GM23248 (cell line): ENCODE measurements at regions not wholly inside any gene's neighbourhood (a gene's known extent, or its start where the extent isn't known, plus 50 kb on each side); places are given as distances from the start of the nearest gene placed in this dataset.

Source experiments
- EZH2 ChIP-seq: fragments of 200-600 bp; sonication (generic); IDR thresholded peaks from 2 replicates; pipeline ENCODE4 v1.6.1; 2018; ENCODE audit warnings: antibody characterized with exemption, mild to moderate bottlenecking; ENCODE audit not compliant: insufficient read depth, poor library complexity, severe bottlenecking
- EZH2phosphoT487 ChIP-seq: fragments of 200-600 bp; sonication (generic); IDR thresholded peaks from 2 replicates; pipeline ENCODE4 v1.6.1; 2018; ENCODE audit warnings: antibody characterized with exemption, moderate library complexity, mild to moderate bottlenecking, low read depth; ENCODE audit not compliant: insufficient read depth

GRCh38 chr3:107110596-107111305 lies 266.5 kb upstream of the CCDC54 start:
- TF ChIP-seq EZH2 = no peak
- TF ChIP-seq EZH2phosphoT487 = no peak
